ENCODE measurements at regions not wholly inside any gene's neighbourhood (a gene's known extent, or its start where the extent isn't known, plus 50 kb on each side); places are given as distances from the start of the nearest gene placed in this dataset.

GRCh38 chr9:107176436-107177151 is 106.5 kb upstream of the RAD23B start:
- no peak overlapping the region for H3K4me3 Mint-ChIP-seq
- peaks cover 32% of the 10 kb centered on the region for H3K27me3 Mint-ChIP-seq (ENCODE audit: low read depth)
- H3K4me1 Mint-ChIP-seq (ENCODE audit: low read depth): peaks cover 34% of the 10 kb centered on the region
- ATAC-seq (replicated peaks in 1 of 2) (no peak), DNase-seq (no peak)
- no peaks in the 10 kb centered on the region for H3K9me3 Mint-ChIP-seq
- H3K36me3 Mint-ChIP-seq (ENCODE audit: insufficient read depth in 2 of 2): peaks cover 0 to 3% of the 10 kb centered on the region in 2 donors
- no peak overlapping the region for H3K27ac Mint-ChIP-seq

- Mint-ChIP-seq H3K27me3 (ENCODE audit: low read depth) (peaks cover 40% of the 10 kb centered on the region), H3K9me3 (peaks cover 1 to 2% of the 10 kb centered on the region in 2 donors), H3K36me3 (ENCODE audit: insufficient read depth in 2 of 2) (peaks cover 1 to 6% of the 10 kb centered on the region in 2 donors), H3K27ac (no peak overlapping the region), H3K4me3 (no peak overlapping the region), H3K4me1 (ENCODE audit: low read depth) (peaks cover 29% of the 10 kb centered on the region)
- no peak for ATAC-seq (replicated peaks in 1 of 2)
- no peak for DNase-seq
These were observed 105.7 kb upstream of the RAD23B start for GRCh38 chr9:107177243-107177839.

DNA sequence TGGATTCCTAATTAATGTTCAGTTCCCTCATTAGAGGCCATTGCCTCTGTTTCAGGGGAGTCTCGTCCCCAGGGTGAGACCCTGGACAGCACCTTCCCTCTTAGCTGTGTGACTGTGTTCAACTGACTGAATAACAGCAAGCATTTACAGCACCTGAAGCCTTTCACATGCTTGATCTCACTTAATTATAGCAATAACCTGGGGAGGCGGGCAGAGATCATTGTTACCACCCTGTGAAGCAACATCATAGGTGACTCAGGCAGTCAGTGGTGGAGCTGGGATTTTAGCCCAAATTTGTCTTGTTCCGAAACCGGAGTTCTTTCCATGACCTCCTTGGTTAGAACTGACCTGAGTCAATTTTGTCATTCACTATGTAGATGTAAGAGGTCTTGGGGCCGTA is 105.2 kb upstream of the RAD23B start:
- peaks cover 4% of the 10 kb centered on the region in 2 donors for H3K9me3 Mint-ChIP-seq
- no peak for ATAC-seq (replicated peaks in 1 of 2)
- H3K27me3 Mint-ChIP-seq (ENCODE audit: low read depth): peaks cover 45% of the 10 kb centered on the region
- peaks cover 7 to 8% of the 10 kb centered on the region in 2 donors for H3K36me3 Mint-ChIP-seq (ENCODE audit: insufficient read depth in 2 of 2)
- H3K27ac Mint-ChIP-seq: no peak overlapping the region
- peaks cover 24% of the 10 kb centered on the region for H3K4me1 Mint-ChIP-seq (ENCODE audit: low read depth)
- H3K4me3 Mint-ChIP-seq: no peak overlapping the region
- DNase-seq: no peak

GRCh38 chr9:107178293-107178692 is 104.8 kb upstream of the RAD23B start:
- ATAC-seq (replicated peaks in 1 of 2) (no peak), DNase-seq (no peak)
- peaks cover 20% of the 10 kb centered on the region for H3K4me1 Mint-ChIP-seq (ENCODE audit: low read depth)
- H3K27ac Mint-ChIP-seq: no peak overlapping the region
- peaks cover 49% of the 10 kb centered on the region for H3K27me3 Mint-ChIP-seq (ENCODE audit: low read depth)
- H3K4me3 Mint-ChIP-seq: no peak overlapping the region
- peaks cover 8 to 11% of the 10 kb centered on the region in 2 donors for H3K36me3 Mint-ChIP-seq (ENCODE audit: insufficient read depth in 2 of 2)
- peaks cover 4 to 6% of the 10 kb centered on the region in 2 donors for H3K9me3 Mint-ChIP-seq

DNA sequence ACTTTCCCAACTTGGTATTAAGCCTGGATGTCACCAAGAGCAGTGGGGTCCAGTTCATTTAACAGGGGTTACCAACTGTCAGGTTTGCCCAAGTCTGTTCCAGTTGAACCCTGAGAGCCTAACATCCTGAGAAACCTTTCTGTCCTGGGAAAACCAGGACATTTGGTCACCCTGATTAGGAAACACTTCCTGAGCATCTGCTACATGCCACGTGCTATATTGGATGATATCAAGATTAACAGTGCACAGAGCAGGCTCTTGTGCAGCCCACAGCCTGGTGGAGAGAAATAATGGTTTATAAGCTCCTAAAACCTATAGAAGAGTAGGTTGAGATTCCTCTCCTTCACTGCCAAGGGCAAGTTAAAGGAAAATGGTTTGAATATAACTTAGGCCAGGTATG is 102.9 kb upstream of the RAD23B start:
- no peak overlapping the region for H3K4me3 Mint-ChIP-seq
- ATAC-seq (replicated peaks in 1 of 2) (no peak), DNase-seq (no peak)
- H3K27me3 Mint-ChIP-seq (ENCODE audit: low read depth): peaks cover 69% of the 10 kb centered on the region
- no peak overlapping the region for H3K27ac Mint-ChIP-seq
- H3K36me3 Mint-ChIP-seq (ENCODE audit: insufficient read depth in 2 of 2): peaks cover 8 to 13% of the 10 kb centered on the region in 2 donors
- peaks cover 7% of the 10 kb centered on the region in 2 donors for H3K9me3 Mint-ChIP-seq
- H3K4me1 Mint-ChIP-seq (ENCODE audit: low read depth): peaks cover under 1% of the 10 kb centered on the region

DNA sequence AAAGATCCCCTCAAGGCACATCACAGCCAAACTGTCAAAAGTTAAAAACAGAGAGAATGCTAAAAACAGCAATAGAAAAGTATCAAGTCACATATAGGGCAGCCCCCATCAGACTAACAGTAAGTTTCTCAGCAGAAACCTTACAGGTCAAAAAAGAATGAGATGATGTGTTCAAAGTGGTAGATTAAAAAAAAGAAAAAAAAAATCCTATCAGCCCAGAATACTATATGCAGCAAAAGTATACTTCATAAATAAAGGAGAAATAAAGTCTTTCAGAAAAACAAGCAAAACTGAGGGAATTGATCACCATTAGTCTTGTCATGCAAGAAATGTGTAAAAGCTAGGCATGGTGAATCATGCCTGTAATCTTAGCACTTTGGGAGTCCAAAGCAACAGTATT is 99.9 kb upstream of the RAD23B start:
- Mint-ChIP-seq H3K36me3 (ENCODE audit: insufficient read depth in 2 of 2) (peaks cover 8 to 13% of the 10 kb centered on the region in 2 donors), H3K4me3 (no peak overlapping the region), H3K4me1 (ENCODE audit: low read depth) (no peaks in the 10 kb centered on the region), H3K9me3 (peaks cover 7% of the 10 kb centered on the region in 2 donors), H3K27ac (no peak overlapping the region), H3K27me3 (ENCODE audit: low read depth) (peaks cover 57% of the 10 kb centered on the region)
- ATAC-seq (replicated peaks in 1 of 2): no peak
- no peak for DNase-seq

- DNase-seq (no peak), ATAC-seq (replicated peaks in 1 of 2) (no peak)
- Mint-ChIP-seq H3K4me3 (no peak overlapping the region), H3K27me3 (ENCODE audit: low read depth) (peaks cover 44% of the 10 kb centered on the region), H3K9me3 (peaks cover 2 to 3% of the 10 kb centered on the region in 2 donors), H3K4me1 (ENCODE audit: low read depth) (no peaks in the 10 kb centered on the region), H3K27ac (no peak overlapping the region), H3K36me3 (ENCODE audit: insufficient read depth in 2 of 2) (peaks cover 0 to 2% of the 10 kb centered on the region in 2 donors)
These were observed 94.7 kb upstream of the RAD23B start for GRCh38 chr9:107188376-107188775.

GRCh38 chr9:107190061-107190935 is 92.8 kb upstream of the RAD23B start:
- Mint-ChIP-seq H3K27me3 (ENCODE audit: low read depth) (peaks cover 36% of the 10 kb centered on the region), H3K4me1 (ENCODE audit: low read depth) (no peaks in the 10 kb centered on the region)

GRCh38 chr9:107190936-107191290 is 92.2 kb upstream of the RAD23B start:
- Mint-ChIP-seq H3K27ac (no peak overlapping the region), H3K36me3 (ENCODE audit: insufficient read depth in 2 of 2) (no peaks in the 10 kb centered on the region), H3K27me3 (ENCODE audit: low read depth) (peaks cover 36% of the 10 kb centered on the region), H3K4me1 (ENCODE audit: low read depth) (no peaks in the 10 kb centered on the region), H3K9me3 (no peaks in the 10 kb centered on the region), H3K4me3 (no peak overlapping the region)
- ATAC-seq (replicated peaks in 1 of 2) (no peak), DNase-seq (no peak)

More at GRCh38 chr9:107190061-107190935, 92.8 kb upstream of the RAD23B start:
- Mint-ChIP-seq H3K27ac (no peak overlapping the region), H3K36me3 (ENCODE audit: insufficient read depth in 2 of 2) (no peaks in the 10 kb centered on the region), H3K9me3 (no peaks in the 10 kb centered on the region), H3K4me3 (no peak overlapping the region)
- ATAC-seq (replicated peaks in 1 of 2): no peak
- DNase-seq: no peak

GRCh38 chr9:107193251-107193650 is 89.8 kb upstream of the RAD23B start:
- Mint-ChIP-seq H3K4me3 (no peak overlapping the region), H3K36me3 (ENCODE audit: insufficient read depth in 2 of 2) (no peaks in the 10 kb centered on the region), H3K27ac (no peak overlapping the region), H3K9me3 (no peaks in the 10 kb centered on the region), H3K27me3 (ENCODE audit: low read depth) (peaks cover 36% of the 10 kb centered on the region), H3K4me1 (ENCODE audit: low read depth) (no peaks in the 10 kb centered on the region)
- DNase-seq (no peak), ATAC-seq (replicated peaks in 1 of 2) (no peak)

DNA sequence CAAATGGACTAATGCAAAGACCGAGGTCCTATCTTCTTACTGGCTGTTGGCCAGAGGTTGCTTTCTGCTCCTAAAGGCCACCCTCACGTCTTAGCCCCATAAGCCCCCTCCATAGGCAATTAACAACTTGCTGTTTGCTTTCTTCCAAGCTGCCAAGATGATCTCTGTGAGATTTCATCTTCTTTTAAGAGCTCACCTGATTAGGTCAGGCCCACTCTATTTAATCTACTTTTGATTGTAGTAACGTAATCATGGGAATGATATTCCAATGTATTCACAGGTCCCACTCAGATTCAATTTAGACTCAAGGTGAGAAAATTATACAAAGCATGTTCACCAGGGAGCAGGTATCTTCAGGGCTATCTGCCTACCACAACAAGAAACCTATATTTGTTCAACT is 84.4 kb upstream of the RAD23B start:
- Mint-ChIP-seq H3K4me3 (no peak overlapping the region), H3K36me3 (ENCODE audit: insufficient read depth in 2 of 2) (peaks cover 0 to 4% of the 10 kb centered on the region in 2 donors), H3K4me1 (ENCODE audit: low read depth) (no peaks in the 10 kb centered on the region), H3K27me3 (ENCODE audit: low read depth) (peaks cover 18% of the 10 kb centered on the region), H3K9me3 (peaks cover 1 to 6% of the 10 kb centered on the region in 2 donors), H3K27ac (no peak overlapping the region)
- DNase-seq: no peak
- ATAC-seq (replicated peaks in 1 of 2): no peak

- ATAC-seq (replicated peaks in 1 of 2): peak; percentile 31 to 85
- Mint-ChIP-seq H3K4me1 (ENCODE audit: low read depth) (peaks cover 4% of the 10 kb centered on the region), H3K4me3 (no peak overlapping the region), H3K27ac (no peak overlapping the region), H3K9me3 (peaks cover 0 to 4% of the 10 kb centered on the region in 2 donors), H3K36me3 (ENCODE audit: insufficient read depth in 2 of 2) (no peaks in the 10 kb centered on the region), H3K27me3 (ENCODE audit: low read depth) (peaks cover 26% of the 10 kb centered on the region)
- DNase-seq: no peak
These were observed 75.0 kb upstream of the RAD23B start for GRCh38 chr9:107208121-107208520.

DNA sequence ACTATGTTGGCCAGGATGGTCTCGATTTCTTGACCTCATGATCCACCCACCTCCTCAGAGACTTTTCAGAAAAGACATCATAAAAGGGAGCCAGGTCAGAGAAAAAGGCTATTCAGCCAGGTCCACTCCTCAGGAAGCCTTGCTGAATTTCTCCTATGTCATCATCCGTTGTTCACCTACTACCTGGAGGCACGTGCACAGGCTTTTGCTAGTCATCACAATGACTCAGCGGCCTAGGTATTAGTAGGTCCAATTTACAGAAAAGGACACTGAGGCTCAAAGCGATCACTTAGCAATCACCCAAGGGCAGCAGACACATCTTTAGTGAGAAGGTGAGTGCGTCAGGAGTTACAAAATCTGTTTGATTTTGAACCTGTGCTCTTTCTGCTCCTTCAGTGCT is 72.3 kb upstream of the RAD23B start:
- Mint-ChIP-seq H3K36me3 (ENCODE audit: insufficient read depth in 2 of 2) (no peaks in the 10 kb centered on the region), H3K4me3 (no peak overlapping the region), H3K27me3 (ENCODE audit: low read depth) (peaks cover 26% of the 10 kb centered on the region), H3K9me3 (no peaks in the 10 kb centered on the region), H3K4me1 (ENCODE audit: low read depth) (peaks cover 14% of the 10 kb centered on the region), H3K27ac (no peak overlapping the region)
- ATAC-seq (replicated peaks in 1 of 2) (no peak), DNase-seq (no peak)

Measured in activated T-cell treated with anti-CD3 and anti-CD28 coated beads, Interleukin-2, amount 50 U/mL, for 72 hours (primary cell).